ENCODE measurements at regions not wholly inside any gene's neighbourhood (a gene's known extent, or its start where the extent isn't known, plus 50 kb on each side); places are given as distances from the start of the nearest gene placed in this dataset.

GRCh38 chr13:61684976-61685681 is 269.5 kb upstream of the PCDH20 start:
- no peaks in the 10 kb centered on the region for H3K27me3 ChIP-seq
- intact Hi-C loops (cut with DNase I; ENCODE audit: low total_unique reads) (no loop called here), in situ Hi-C loops (cut with MboI; ENCODE audit: low sequenced_read_pairs in 4 of 4) (no loop called here)
- H3K4me1 ChIP-seq = no peaks in the 10 kb centered on the region
- H3K9me3 ChIP-seq = no peaks in the 10 kb centered on the region
- DNase-seq (no peak), ATAC-seq (no peak)
- TF ChIP-seq CTCF (IDR thresholded peaks at IDR 0.05 in 4 of 5, conservative IDR thresholded peaks at IDR 0.05 in 1 of 5) (no peak), POLR2A (IDR thresholded peaks at IDR 0.05) (no peak)
- H3K27ac ChIP-seq = no peak overlapping the region
- no peaks in the 10 kb centered on the region for H3K36me3 ChIP-seq
- no peak overlapping the region for H3K4me3 ChIP-seq

GRCh38 chr13:61672756-61673155 is 257.1 kb upstream of the PCDH20 start:
- in situ Hi-C loops (cut with MboI; ENCODE audit: low sequenced_read_pairs in 4 of 4) = no loop called here
- intact Hi-C loops (cut with DNase I; ENCODE audit: low total_unique reads) = no loop called here

GRCh38 chr13:61670384-61671161 is 254.9 kb upstream of the PCDH20 start:
- DNase-seq = no peak
- Histone ChIP-seq H3K4me1 (no peaks in the 10 kb centered on the region), H3K27me3 (no peaks in the 10 kb centered on the region), H3K9me3 (no peaks in the 10 kb centered on the region), H3K36me3 (no peaks in the 10 kb centered on the region), H3K27ac (no peak overlapping the region), H3K4me3 (no peak overlapping the region)
- TF ChIP-seq POLR2A (IDR thresholded peaks at IDR 0.05) = no peak
- no peak for TF ChIP-seq CTCF (IDR thresholded peaks at IDR 0.05 in 4 of 5, conservative IDR thresholded peaks at IDR 0.05 in 1 of 5)
- ATAC-seq = no peak
- in situ Hi-C loops (cut with MboI; ENCODE audit: low sequenced_read_pairs in 4 of 4) (no loop called here), intact Hi-C loops (cut with DNase I; ENCODE audit: low total_unique reads) (no loop called here)

More at GRCh38 chr13:61672756-61673155, 257.1 kb upstream of the PCDH20 start:
- no peak overlapping the region for H3K4me3 ChIP-seq
- DNase-seq (no peak), ATAC-seq (no peak)
- no peaks in the 10 kb centered on the region for H3K4me1 ChIP-seq
- H3K27ac ChIP-seq = no peak overlapping the region
- H3K9me3 ChIP-seq = no peaks in the 10 kb centered on the region
- H3K36me3 ChIP-seq = no peaks in the 10 kb centered on the region
- H3K27me3 ChIP-seq = no peaks in the 10 kb centered on the region
- TF ChIP-seq CTCF (IDR thresholded peaks at IDR 0.05 in 4 of 5, conservative IDR thresholded peaks at IDR 0.05 in 1 of 5) (no peak), POLR2A (IDR thresholded peaks at IDR 0.05) (no peak)

- no peaks in the 10 kb centered on the region for H3K4me1 ChIP-seq
Measured at GRCh38 chr13:61664801-61665705, 249.4 kb upstream of the PCDH20 start.

More at GRCh38 chr13:61664801-61665705, 249.4 kb upstream of the PCDH20 start:
- no peak for TF ChIP-seq POLR2A (IDR thresholded peaks at IDR 0.05)
- no peak for TF ChIP-seq CTCF (IDR thresholded peaks at IDR 0.05 in 4 of 5, conservative IDR thresholded peaks at IDR 0.05 in 1 of 5)
- Histone ChIP-seq H3K27me3 (no peaks in the 10 kb centered on the region), H3K9me3 (no peaks in the 10 kb centered on the region), H3K4me3 (no peak overlapping the region), H3K27ac (no peak overlapping the region), H3K36me3 (no peaks in the 10 kb centered on the region)
- in situ Hi-C loops (cut with MboI; ENCODE audit: low sequenced_read_pairs in 4 of 4) = no loop called here
- no peak for ATAC-seq
- DNase-seq = no peak
- intact Hi-C loops (cut with DNase I; ENCODE audit: low total_unique reads) = no loop called here

Data from gastrocnemius medialis (tissue), 4 donors.